ENCODE measurements at regions not wholly inside any gene's neighbourhood (a gene's known extent, or its start where the extent isn't known, plus 50 kb on each side); places are given as distances from the start of the nearest gene placed in this dataset.

DNA sequence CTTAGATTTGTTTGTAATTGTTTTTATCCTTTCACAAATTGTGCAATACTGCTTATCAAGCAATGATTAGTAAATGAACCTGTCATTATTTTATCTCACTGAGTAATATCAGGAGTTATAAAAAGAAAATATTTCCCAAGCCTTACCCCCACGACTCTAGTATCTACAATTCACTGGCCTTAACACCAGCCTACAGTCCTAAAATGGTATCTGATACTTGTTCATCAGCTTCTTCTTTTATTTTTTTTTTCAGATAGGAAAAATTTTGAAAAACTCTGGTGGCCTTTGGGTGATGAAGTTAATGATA is 160.8 kb upstream of the FOXA2 start (continued):
- no peak for TF ChIP-seq CBX2 (IDR thresholded peaks at IDR 0.05; ENCODE audit: borderline replicate concordance, low read depth)

DNA sequence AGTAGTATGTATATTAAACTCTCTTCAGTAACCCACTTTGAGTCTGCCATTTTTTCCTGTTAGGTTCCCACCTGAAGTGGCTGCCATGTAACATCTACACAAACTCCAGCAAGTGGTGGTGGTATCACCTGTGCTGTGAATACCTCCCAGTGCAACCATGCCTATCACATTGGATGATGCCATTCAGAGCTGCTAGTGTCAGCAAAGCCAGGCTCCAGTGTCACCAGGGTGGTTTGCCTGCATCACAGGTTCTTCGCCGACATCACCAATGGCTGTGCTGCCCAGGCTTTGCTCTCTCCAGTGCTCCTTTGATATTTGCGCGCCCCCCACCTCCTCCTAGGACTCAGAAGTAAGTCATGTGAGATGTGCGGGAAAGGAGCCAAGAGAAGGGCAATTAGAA is 162.6 kb upstream of the FOXA2 start:
- ATAC-seq (no peak), DNase-seq (ENCODE audit: low read depth in 1 of 2, low spot score in 1 of 2) (no peak), FAIRE-seq (no peak)
- Histone ChIP-seq H3K4me2 (no peak overlapping the region), H3K4me1 (no peaks in the 10 kb centered on the region), H3K27ac (no peak overlapping the region), H3K4me3 (no peak overlapping the region), H3K9me3 (0 out of 3 replicates have a peak, but pooled peaks cover 8% of the 10 kb centered on the region)
- ChIA-PET POLR2A (no interaction called here), CTCF (no interaction called here)
- no peak for TF ChIP-seq HOXA7 (CRISPR knock-in tag; IDR thresholded peaks at IDR 0.05)
- TF ChIP-seq MYC (IDR thresholded peaks at IDR 0.05; ENCODE audit: borderline replicate concordance, low read length): no peak
- no peak for TF ChIP-seq BHLHE40 (IDR thresholded peaks at IDR 0.05; ENCODE audit: low read depth, low read length)
- no peak for TF ChIP-seq MAZ (IDR thresholded peaks at IDR 0.05; ENCODE audit: borderline replicate concordance, low read depth, low read length)
- no peak for TF ChIP-seq NR3C1 (IDR thresholded peaks at IDR 0.05)
- TF ChIP-seq, protein P1, sequence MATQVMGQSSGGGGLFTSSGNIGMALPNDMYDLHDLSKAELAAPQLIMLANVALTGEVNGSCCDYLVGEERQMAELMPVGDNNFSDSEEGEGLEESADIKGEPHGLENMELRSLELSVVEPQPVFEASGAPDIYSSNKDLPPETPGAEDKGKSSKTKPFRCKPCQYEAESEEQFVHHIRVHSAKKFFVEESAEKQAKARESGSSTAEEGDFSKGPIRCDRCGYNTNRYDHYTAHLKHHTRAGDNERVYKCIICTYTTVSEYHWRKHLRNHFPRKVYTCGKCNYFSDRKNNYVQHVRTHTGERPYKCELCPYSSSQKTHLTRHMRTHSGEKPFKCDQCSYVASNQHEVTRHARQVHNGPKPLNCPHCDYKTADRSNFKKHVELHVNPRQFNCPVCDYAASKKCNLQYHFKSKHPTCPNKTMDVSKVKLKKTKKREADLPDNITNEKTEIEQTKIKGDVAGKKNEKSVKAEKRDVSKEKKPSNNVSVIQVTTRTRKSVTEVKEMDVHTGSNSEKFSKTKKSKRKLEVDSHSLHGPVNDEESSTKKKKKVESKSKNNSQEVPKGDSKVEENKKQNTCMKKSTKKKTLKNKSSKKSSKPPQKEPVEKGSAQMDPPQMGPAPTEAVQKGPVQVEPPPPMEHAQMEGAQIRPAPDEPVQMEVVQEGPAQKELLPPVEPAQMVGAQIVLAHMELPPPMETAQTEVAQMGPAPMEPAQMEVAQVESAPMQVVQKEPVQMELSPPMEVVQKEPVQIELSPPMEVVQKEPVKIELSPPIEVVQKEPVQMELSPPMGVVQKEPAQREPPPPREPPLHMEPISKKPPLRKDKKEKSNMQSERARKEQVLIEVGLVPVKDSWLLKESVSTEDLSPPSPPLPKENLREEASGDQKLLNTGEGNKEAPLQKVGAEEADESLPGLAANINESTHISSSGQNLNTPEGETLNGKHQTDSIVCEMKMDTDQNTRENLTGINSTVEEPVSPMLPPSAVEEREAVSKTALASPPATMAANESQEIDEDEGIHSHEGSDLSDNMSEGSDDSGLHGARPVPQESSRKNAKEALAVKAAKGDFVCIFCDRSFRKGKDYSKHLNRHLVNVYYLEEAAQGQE (IDR thresholded peaks at IDR 0.05): no peak
- no peak for TF ChIP-seq JUNB (IDR thresholded peaks at IDR 0.05)
- no peak for TF ChIP-seq CHD2 (IDR thresholded peaks at IDR 0.05; ENCODE audit: low read length, partially characterized antibody)
- TF ChIP-seq SREBF2 (IDR thresholded peaks at IDR 0.05): no peak
- no peak for TF ChIP-seq TP53 (CRISPR knock-in tag; IDR thresholded peaks at IDR 0.05)
- TF ChIP-seq CBX8 (IDR thresholded peaks at IDR 0.05): no peak
- no peak for TF ChIP-seq FOXS1 (CRISPR knock-in tag; IDR thresholded peaks at IDR 0.05)
- TF ChIP-seq ESRRA (IDR thresholded peaks at IDR 0.05; ENCODE audit: borderline replicate concordance, low read length): no peak
- TF ChIP-seq EHF (CRISPR knock-in tag; IDR thresholded peaks at IDR 0.05): no peak
- 87% methylated on average over 5 of the region's 5 CpGs for WGBS (ENCODE audit: missing lambda C conversion rate)

DNA sequence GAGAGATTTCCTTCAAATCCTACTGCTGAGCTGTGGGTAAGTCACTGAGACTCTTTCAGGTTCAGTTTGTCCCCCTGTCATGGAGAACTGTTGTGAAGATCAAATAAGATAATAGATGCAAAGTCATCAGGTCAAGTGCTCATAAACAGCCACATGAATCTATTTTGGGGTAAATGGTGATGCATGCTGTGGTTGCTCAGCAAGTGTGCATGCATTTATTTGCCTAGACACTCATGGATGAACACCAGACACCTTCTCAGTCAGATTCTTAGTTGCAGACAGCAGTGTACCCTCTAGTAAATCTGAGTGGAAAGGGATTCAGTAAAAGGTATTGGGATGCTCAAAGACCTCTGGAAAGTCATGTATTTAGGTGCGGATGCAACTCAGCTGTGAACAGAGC is 168.0 kb upstream of the FOXA2 start:
- FAIRE-seq (no peak), ATAC-seq (no peak), DNase-seq (ENCODE audit: low read depth in 1 of 2, low spot score in 1 of 2) (no peak)
- 95% methylated on average over 1 of the region's 1 CpG for WGBS (ENCODE audit: missing lambda C conversion rate)
- peak overlapping the region in 1 of 2 experiments; percentile 37; a peak in 1 of 6 replicates for H3K27ac ChIP-seq
- H3K4me2 ChIP-seq: no peak overlapping the region
- POLR2A ChIA-PET: no interaction called here
- CTCF ChIA-PET: interaction anchor here (0.5 to 2.0 kb wide), 2 partner anchors 60 to 414 kb away, joined by 3 to 9 read pairs; no protein-coding TSS in a partner anchor
- no peak for TF ChIP-seq ZFP36 (IDR thresholded peaks at IDR 0.05; ENCODE audit: borderline replicate concordance, partially characterized antibody)
- TF ChIP-seq, protein P2, sequence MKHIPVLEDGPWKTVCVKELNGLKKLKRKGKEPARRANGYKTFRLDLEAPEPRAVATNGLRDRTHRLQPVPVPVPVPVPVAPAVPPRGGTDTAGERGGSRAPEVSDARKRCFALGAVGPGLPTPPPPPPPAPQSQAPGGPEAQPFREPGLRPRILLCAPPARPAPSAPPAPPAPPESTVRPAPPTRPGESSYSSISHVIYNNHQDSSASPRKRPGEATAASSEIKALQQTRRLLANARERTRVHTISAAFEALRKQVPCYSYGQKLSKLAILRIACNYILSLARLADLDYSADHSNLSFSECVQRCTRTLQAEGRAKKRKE (CRISPR knock-in tag; IDR thresholded peaks at IDR 0.05; ENCODE audit: low read depth): no peak
- H3K4me1 ChIP-seq: no peaks in the 10 kb centered on the region
- no peaks in the 10 kb centered on the region for H3K9me3 ChIP-seq
- no peak overlapping the region for H3K4me3 ChIP-seq

DNA sequence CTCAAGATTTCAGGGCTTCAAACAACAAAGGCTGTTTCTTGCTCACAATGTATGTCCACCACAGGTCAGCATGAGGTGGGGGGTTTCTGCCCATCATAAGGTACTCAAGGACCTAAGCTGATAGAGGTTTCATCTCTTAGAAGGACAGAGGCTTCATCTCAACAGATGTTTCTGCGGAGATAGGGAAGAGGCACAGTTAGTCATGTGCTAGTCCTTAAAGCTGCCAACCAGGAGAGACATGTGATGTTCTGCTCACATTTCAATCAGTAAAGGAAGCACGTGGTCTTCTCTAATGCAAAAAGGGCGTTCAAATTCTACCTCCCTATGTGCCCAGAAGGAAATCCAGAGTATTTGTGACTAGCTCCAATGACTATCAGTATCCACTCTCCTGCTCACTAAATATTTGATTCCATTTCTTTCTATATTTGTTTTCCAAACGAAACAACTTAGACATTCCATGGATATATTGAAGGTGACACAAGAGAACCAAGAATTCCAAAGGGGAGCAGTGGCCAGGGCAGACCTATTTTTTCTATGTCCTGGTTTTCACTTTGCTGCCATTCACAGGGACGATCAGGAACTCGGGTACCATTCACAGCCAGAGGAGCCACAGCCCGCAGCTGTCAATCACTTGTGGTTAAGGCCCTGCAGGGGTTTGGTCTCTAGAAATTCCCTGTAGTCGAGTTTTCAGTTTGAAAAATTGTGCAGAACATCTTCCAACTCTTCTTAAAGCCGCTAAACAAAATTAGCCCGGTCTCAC is 173.2 kb upstream of the FOXA2 start:
- TF ChIP-seq EP300 (IDR thresholded peaks at IDR 0.05): no peak
- no peak for TF ChIP-seq PHF8 (IDR thresholded peaks at IDR 0.05; ENCODE audit: borderline replicate concordance, low read depth)
- TF ChIP-seq, protein P3, sequence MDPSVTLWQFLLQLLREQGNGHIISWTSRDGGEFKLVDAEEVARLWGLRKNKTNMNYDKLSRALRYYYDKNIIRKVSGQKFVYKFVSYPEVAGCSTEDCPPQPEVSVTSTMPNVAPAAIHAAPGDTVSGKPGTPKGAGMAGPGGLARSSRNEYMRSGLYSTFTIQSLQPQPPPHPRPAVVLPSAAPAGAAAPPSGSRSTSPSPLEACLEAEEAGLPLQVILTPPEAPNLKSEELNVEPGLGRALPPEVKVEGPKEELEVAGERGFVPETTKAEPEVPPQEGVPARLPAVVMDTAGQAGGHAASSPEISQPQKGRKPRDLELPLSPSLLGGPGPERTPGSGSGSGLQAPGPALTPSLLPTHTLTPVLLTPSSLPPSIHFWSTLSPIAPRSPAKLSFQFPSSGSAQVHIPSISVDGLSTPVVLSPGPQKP (IDR thresholded peaks at IDR 0.05; ENCODE audit: low read depth, low read length): no peak
- TF ChIP-seq, protein P4, sequence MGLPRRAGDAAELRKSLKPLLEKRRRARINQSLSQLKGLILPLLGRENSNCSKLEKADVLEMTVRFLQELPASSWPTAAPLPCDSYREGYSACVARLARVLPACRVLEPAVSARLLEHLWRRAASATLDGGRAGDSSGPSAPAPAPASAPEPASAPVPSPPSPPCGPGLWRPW (IDR thresholded peaks at IDR 0.05): no peak
- TF ChIP-seq FOSB (CRISPR knock-in tag; IDR thresholded peaks at IDR 0.05): no peak
- TF ChIP-seq RNF2 (IDR thresholded peaks at IDR 0.05; ENCODE audit: borderline replicate concordance, low read depth): no peak
- TF ChIP-seq, protein P5, sequence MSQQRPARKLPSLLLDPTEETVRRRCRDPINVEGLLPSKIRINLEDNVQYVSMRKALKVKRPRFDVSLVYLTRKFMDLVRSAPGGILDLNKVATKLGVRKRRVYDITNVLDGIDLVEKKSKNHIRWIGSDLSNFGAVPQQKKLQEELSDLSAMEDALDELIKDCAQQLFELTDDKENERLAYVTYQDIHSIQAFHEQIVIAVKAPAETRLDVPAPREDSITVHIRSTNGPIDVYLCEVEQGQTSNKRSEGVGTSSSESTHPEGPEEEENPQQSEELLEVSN (IDR thresholded peaks at IDR 0.05; ENCODE audit: borderline replicate concordance, low read depth): no peak
- no peak for TF ChIP-seq TP53 (CRISPR knock-in tag; IDR thresholded peaks at IDR 0.05)
- DNase-seq (ENCODE audit: low read depth in 1 of 2, low spot score in 1 of 2): no peak
- Histone ChIP-seq H3K27ac (peak overlapping the region in 1 of 2 experiments; percentile 65; a peak in 3 of 6 replicates), H3K4me2 (no peak overlapping the region), H3K4me1 (peaks cover 14% of the 10 kb centered on the region), H3K9me3 (no peaks in the 10 kb centered on the region), H3K4me3 (no peak overlapping the region)
- peak; percentile 70 for FAIRE-seq
- POLR2A ChIA-PET: interaction anchor here (0.7 kb wide), 1 partner anchor 593 kb away, joined by 3 read pairs; no protein-coding TSS in a partner anchor
- ATAC-seq: no peak
- WGBS (ENCODE audit: missing lambda C conversion rate): 63% methylated on average over 10 of the region's 10 CpGs
- CTCF ChIA-PET: interaction anchor here (0.8 to 3.9 kb wide), 6 partner anchors 10 to 171 kb away, joined by 3 to 16 read pairs (median 7); no protein-coding TSS in a partner anchor
